Body of pancreas (tissue), 4 donors: ENCODE measurements at regions not wholly inside any gene's neighbourhood (a gene's known extent, or its start where the extent isn't known, plus 50 kb on each side); places are given as distances from the start of the nearest gene placed in this dataset.

Experiments
- ATAC-seq: fragments of 150-250 bp; one replicate; pipeline ENCODE4 v1.9.1; 2016
- DNase-seq, 4 donors: peaks; one replicate each; pipeline ENCODE4 v3.0.0-alpha.2; 2019
- H3K27ac ChIP-seq, 4 donors: fragments of 200-600 bp; sonication (generic); 1 replicate in 3 of 4; 2 replicates in 1 of 4; pipeline versions ENCODE4 v1.5.1 to v1.6.1; 2016 to 2019; ENCODE audit warnings: mild to moderate bottlenecking in 1 of 4, mixed read lengths in 1 of 4, moderate library complexity in 1 of 4
- H3K27me3 ChIP-seq, 2 donors: fragments of 200-600 bp; sonication (generic); one replicate each; pipeline ENCODE4 v1.6.0; 2016; ENCODE audit warnings: mild to moderate bottlenecking in 1 of 2
- H3K36me3 ChIP-seq, 2 donors: fragments of 200-600 bp; sonication (generic); replicated peaks in 1 of 2; 2 replicates each; pipeline ENCODE4 v1.5.1; 2016; ENCODE audit warnings: low read depth in 2 of 2; ENCODE audit not compliant: insufficient read depth in 1 of 2
- H3K4me1 ChIP-seq: fragments of 200-600 bp; sonication (generic); one replicate; pipeline ENCODE4 v1.6.0; 2016
- H3K4me3 ChIP-seq, 2 donors: fragments of 200-600 bp; sonication (generic); 1 replicate in 1 of 2; 2 replicates in 1 of 2; pipeline ENCODE4 v1.5.1; 2016 to 2019
- H3K9me3 ChIP-seq, 3 donors: fragments of 200-600 bp; sonication (generic); 1 replicate in 2 of 3; 2 replicates in 1 of 3; pipeline ENCODE4 v1.5.1; 2016
- CTCF ChIP-seq, 7 experiments: fragments of 450-650 bp in 4 of 7; fragments of 200-600 bp in 3 of 7; sonication (generic) in 3 of 7; IDR thresholded peaks; one replicate each; pipeline ENCODE4 v1.5.1; 2016 to 2019; ENCODE audit warnings: antibody characterized with exemption in 7 of 7
- POLR2A ChIP-seq, 3 donors: fragments of 450-650 bp; IDR thresholded peaks; one replicate each; pipeline ENCODE4 v1.6.1; 2016; ENCODE audit warnings: antibody characterized with exemption in 3 of 3, mild to moderate bottlenecking in 2 of 3
- WGBS, 2 donors: methylation state at CpG; one replicate each; pipeline ENCODE4 v1.1.5; 2017; 5-methylcytosine and 5-hydroxymethylcytosine counted together
- intact Hi-C: fragments of 100-400 bp; cut with DNase I; formaldehyde crosslinking; loops from one replicate; pipeline ENCODE4 v1.15.1; 2023

- no peaks in the 10 kb centered on the region for H3K36me3 ChIP-seq
- no peaks in the 10 kb centered on the region for H3K27me3 ChIP-seq
- DNase-seq, result no peak
- intact Hi-C loops, result no loop called here
- WGBS, 2 donors, result 71 to 76% methylated on average over 7 of the region's 7 CpGs
- TF ChIP-seq CTCF (IDR thresholded peaks at IDR 0.05), result no peak
- TF ChIP-seq POLR2A (IDR thresholded peaks at IDR 0.05), result no peak
- no peaks in the 10 kb centered on the region for H3K4me1 ChIP-seq
- no peaks in the 10 kb centered on the region for H3K9me3 ChIP-seq
- no peak for ATAC-seq
- no peak overlapping the region for H3K4me3 ChIP-seq
- no peak overlapping the region for H3K27ac ChIP-seq
These were observed 153.4 kb downstream of the FBLN2 start for GRCh38 chr3:13702286-13702685.

- no peak for TF ChIP-seq POLR2A (IDR thresholded peaks at IDR 0.05)
- ATAC-seq (no peak), DNase-seq (no peak)
- 70 to 71% methylated on average over 7 to 8 of the region's 8 CpGs for WGBS, 2 donors
- Histone ChIP-seq H3K4me1 (no peaks in the 10 kb centered on the region), H3K36me3 (no peaks in the 10 kb centered on the region), H3K27me3 (no peaks in the 10 kb centered on the region), H3K4me3 (no peak overlapping the region), H3K9me3 (no peaks in the 10 kb centered on the region), H3K27ac (no peak overlapping the region)
- intact Hi-C loops, result no loop called here
These were observed 152.0 kb downstream of the FBLN2 start for GRCh38 chr3:13700889-13701288.

GRCh38 chr3:13700362-13700761 lies 151.4 kb downstream of the FBLN2 start:
- no peak overlapping the region for H3K4me3 ChIP-seq
- no peaks in the 10 kb centered on the region for H3K9me3 ChIP-seq
- 62 to 72% methylated on average over 7 of the region's 7 CpGs for WGBS, 2 donors
- H3K36me3 ChIP-seq, result no peaks in the 10 kb centered on the region
- intact Hi-C loops, result no loop called here
- DNase-seq (no peak), ATAC-seq (no peak)
- H3K4me1 ChIP-seq, result no peaks in the 10 kb centered on the region
- H3K27me3 ChIP-seq, result no peaks in the 10 kb centered on the region
- H3K27ac ChIP-seq, result no peak overlapping the region
- TF ChIP-seq POLR2A (IDR thresholded peaks at IDR 0.05) (no peak), CTCF (IDR thresholded peaks at IDR 0.05) (no peak)

GRCh38 chr3:13696699-13697098 lies 147.8 kb downstream of the FBLN2 start:
- H3K27me3 ChIP-seq, result no peaks in the 10 kb centered on the region
- no peaks in the 10 kb centered on the region for H3K9me3 ChIP-seq
- H3K4me3 ChIP-seq, result no peak overlapping the region
- no peaks in the 10 kb centered on the region for H3K4me1 ChIP-seq
- WGBS, 2 donors, result 78 to 87% methylated on average over 2 of the region's 2 CpGs
- TF ChIP-seq POLR2A (IDR thresholded peaks at IDR 0.05) (no peak), CTCF (IDR thresholded peaks at IDR 0.05) (no peak)
- DNase-seq (no peak), ATAC-seq (no peak)
- intact Hi-C loops, result no loop called here
- no peaks in the 10 kb centered on the region for H3K36me3 ChIP-seq
- no peak overlapping the region for H3K27ac ChIP-seq

- Histone ChIP-seq H3K36me3 (no peaks in the 10 kb centered on the region), H3K4me1 (no peaks in the 10 kb centered on the region), H3K4me3 (no peak overlapping the region), H3K9me3 (no peaks in the 10 kb centered on the region), H3K27me3 (no peaks in the 10 kb centered on the region), H3K27ac (no peak overlapping the region)
- TF ChIP-seq CTCF (IDR thresholded peaks at IDR 0.05) (no peak), POLR2A (IDR thresholded peaks at IDR 0.05) (no peak)
- ATAC-seq (no peak), DNase-seq (no peak)
- 63 to 75% methylated on average over 3 of the region's 3 CpGs for WGBS, 2 donors
- intact Hi-C loops, result no loop called here
These were observed 144.5 kb downstream of the FBLN2 start for GRCh38 chr3:13693441-13693840.
